IMR-90 (cell line): ENCODE measurements at regions not wholly inside any gene's neighbourhood (a gene's known extent, or its start where the extent isn't known, plus 50 kb on each side); places are given as distances from the start of the nearest gene placed in this dataset.

ENCODE experiments used
- ATAC-seq: fragments of 200-7000 bp; cut with Tn5 transposase; 2 replicates; pipeline ENCODE4 v1.9.1; 2020; ENCODE audit warnings: low read depth, mild to moderate bottlenecking, moderate library complexity
- BruUV-seq: library from RNA; stranded (reverse); fragments of 400-500 nt; replicated peaks from 2 replicates; lab custom pipeline; 2021; lab: Mats Ljungman, UMichigan
- CTCF ChIA-PET: fragments of 300-600 bp; formaldehyde crosslinking; extraction: SDS; loops from one replicate; lab custom pipeline; 2021; ENCODE audit warnings: antibody characterized with exemption; lab: Yijun Ruan, JAX
- POLR2A ChIA-PET: fragments of 300-600 bp; sonication (Branson Sonifier 250); formaldehyde crosslinking; loops from one replicate; lab custom pipeline; 2022; ENCODE audit warnings: antibody characterized with exemption; ENCODE audit not compliant: unreplicated experiment; lab: Charles Lee
- DNase-seq: peaks from one replicate; pipeline ENCODE4 v3.0.0; 2013
- H2AFZ ChIP-seq: replicated peaks from 2 replicates; pipeline ENCODE3; 2013; ENCODE audit warnings: low read length, mild to moderate bottlenecking; ENCODE audit not compliant: poor library complexity
- H2AK5ac ChIP-seq: 2 replicates; pipeline ENCODE4 v1.6.1; 2013; ENCODE audit warnings: low read depth, low read length, inconsistent platforms
- H2AK9ac ChIP-seq: replicated peaks from 2 replicates; pipeline ENCODE3; 2013; ENCODE audit warnings: mild to moderate bottlenecking, low read depth, low read length, moderate library complexity; ENCODE audit not compliant: poor library complexity
- H2BK120ac ChIP-seq: 2 replicates; pipeline ENCODE4 v1.6.1; 2013; ENCODE audit warnings: low read depth, low read length, inconsistent platforms
- H2BK15ac ChIP-seq: 3 replicates; pipeline ENCODE4 v1.6.1; 2013; ENCODE audit warnings: low read depth, low read length, inconsistent platforms
- H2BK20ac ChIP-seq: 2 replicates; pipeline ENCODE4 v1.6.1; 2013; ENCODE audit warnings: low read depth, mild to moderate bottlenecking, inconsistent platforms, low read length, moderate library complexity
- H2BK5ac ChIP-seq: 2 replicates; pipeline ENCODE4 v1.6.1; 2013; ENCODE audit warnings: mild to moderate bottlenecking, low read depth, low read length, inconsistent platforms; ENCODE audit not compliant: poor library complexity, severe bottlenecking
- H3K14ac ChIP-seq: replicated peaks from 2 replicates; pipeline ENCODE4 v1.6.1; 2013; ENCODE audit warnings: low read depth, low read length, inconsistent platforms
- H3K18ac ChIP-seq: 2 replicates; pipeline ENCODE4 v1.6.1; 2013; ENCODE audit warnings: low read depth, low read length, control low read depth
- H3K23ac ChIP-seq: 2 replicates; pipeline ENCODE4 v1.6.1; 2013; ENCODE audit warnings: low read depth, low read length, inconsistent platforms
- H3K27ac ChIP-seq: 2 replicates; pipeline ENCODE4 v1.5.1; 2013; ENCODE audit warnings: mild to moderate bottlenecking, control low read depth, low read length; ENCODE audit not compliant: insufficient read depth
- H3K27me3 ChIP-seq: 2 replicates; pipeline ENCODE4 v1.6.1; 2013; ENCODE audit warnings: low read length; ENCODE audit not compliant: control insufficient read depth, insufficient read depth
- H3K36me3 ChIP-seq: 2 replicates; pipeline ENCODE4 v1.6.1; 2013; ENCODE audit warnings: low read length, mixed read lengths; ENCODE audit not compliant: control insufficient read depth, insufficient read depth
- H3K4ac ChIP-seq: 2 replicates; pipeline ENCODE4 v1.6.1; 2013; ENCODE audit warnings: low read depth, low read length, inconsistent platforms
- H3K4me1 ChIP-seq: 2 replicates; pipeline ENCODE4 v1.6.1; 2013; ENCODE audit warnings: low read length, mixed read lengths; ENCODE audit not compliant: control insufficient read depth, insufficient read depth
- H3K4me2 ChIP-seq: 2 replicates; pipeline ENCODE4 v1.6.1; 2013; ENCODE audit warnings: low read depth, mild to moderate bottlenecking, control low read depth, low read length, moderate library complexity
- H3K4me3 ChIP-seq: 2 replicates; pipeline ENCODE4 v1.5.1; 2013; ENCODE audit warnings: low read depth, mild to moderate bottlenecking, control low read depth, low read length, moderate library complexity; ENCODE audit not compliant: insufficient read depth
- H3K56ac ChIP-seq: 2 replicates; pipeline ENCODE4 v1.6.1; 2013; ENCODE audit warnings: low read length, inconsistent platforms; ENCODE audit not compliant: insufficient read depth; ENCODE audit errors: extremely low read depth
- H3K79me1 ChIP-seq, 2 experiments: 2 replicates each; pipeline ENCODE4 v1.6.1; 2013; ENCODE audit warnings: low read length in 2 of 2, inconsistent platforms in 1 of 2, low read depth in 1 of 2
- H3K9ac ChIP-seq: 2 replicates; pipeline ENCODE4 v1.6.1; 2013; ENCODE audit warnings: low read depth, low read length, control low read depth
- H3K9me1 ChIP-seq: 2 replicates; pipeline ENCODE4 v1.6.1; 2013; ENCODE audit warnings: low read length, inconsistent platforms; ENCODE audit not compliant: insufficient read depth
- H3K9me3 ChIP-seq: 2 replicates; pipeline ENCODE4 v1.6.1; 2013; ENCODE audit warnings: low read length; ENCODE audit not compliant: control insufficient read depth, insufficient read depth
- H4K20me1 ChIP-seq: 2 replicates; pipeline ENCODE4 v1.6.1; 2013; ENCODE audit warnings: low read length, inconsistent platforms; ENCODE audit not compliant: insufficient read depth
- H4K5ac ChIP-seq: 2 replicates; pipeline ENCODE4 v1.6.1; 2013; ENCODE audit warnings: mild to moderate bottlenecking, low read depth, low read length, control low read depth
- H4K8ac ChIP-seq, 2 experiments: 2 replicates each; pipeline ENCODE4 v1.6.1; 2013; ENCODE audit warnings: low read depth in 2 of 2, low read length in 2 of 2, control low read depth in 1 of 2, inconsistent platforms in 1 of 2
- H4K91ac ChIP-seq: 2 replicates; pipeline ENCODE4 v1.6.1; 2013; ENCODE audit warnings: low read depth, low read length, inconsistent platforms; ENCODE audit not compliant: insufficient read depth
- BHLHE40 ChIP-seq: fragments of 150-350 bp; IDR thresholded peaks from 2 replicates; pipeline ENCODE4 v1.6.1; 2016; ENCODE audit warnings: mild to moderate bottlenecking, low read depth, low read length
- CEBPB ChIP-seq: IDR thresholded peaks from 2 replicates; pipeline ENCODE4 v1.6.1; 2012; ENCODE audit warnings: low read depth, low read length, improper control_type of control experiment
- CHD1 ChIP-seq: IDR thresholded peaks from 2 replicates; pipeline ENCODE4 v1.6.1; 2012; ENCODE audit warnings: low read depth, low read length, improper control_type of control experiment
- FOS ChIP-seq: fragments of 150-350 bp; IDR thresholded peaks from 2 replicates; pipeline ENCODE4 v1.6.1; 2016; ENCODE audit warnings: low read depth, low read length
- MAZ ChIP-seq: IDR thresholded peaks from 2 replicates; pipeline ENCODE4 v1.6.1; 2012; ENCODE audit warnings: low read depth, mild to moderate bottlenecking, low read length, improper control_type of control experiment, moderate library complexity, borderline replicate concordance
- NFE2L2 ChIP-seq: fragments of 150-350 bp; IDR thresholded peaks from 2 replicates; pipeline ENCODE4 v1.6.1; 2016; ENCODE audit warnings: low read depth, mild to moderate bottlenecking, low read length
- POLR2A ChIP-seq: IDR thresholded peaks from 2 replicates; pipeline ENCODE4 v1.6.1; 2012; ENCODE audit warnings: mild to moderate bottlenecking, low read depth, low read length
- RAD21 ChIP-seq: IDR thresholded peaks from 2 replicates; pipeline ENCODE4 v1.6.1; 2012; ENCODE audit warnings: low read length, improper control_type of control experiment
- SMC3 ChIP-seq: fragments of 150-350 bp; IDR thresholded peaks from 2 replicates; pipeline ENCODE4 v1.6.1; 2016; ENCODE audit warnings: low read depth, mild to moderate bottlenecking, antibody characterized with exemption, low read length, moderate library complexity
- WGBS, 2 experiments: methylation state at CpG; one replicate each; pipeline versions ENCODE4 v1.1.5 to v1.1.7; 2013; ENCODE audit warnings: missing lambda C conversion rate in 2 of 2; ENCODE audit not compliant: insufficient read length in 1 of 2; ENCODE audit errors: extremely low coverage in 2 of 2; 5-methylcytosine and 5-hydroxymethylcytosine counted together
- dilution Hi-C: fragments of 300-500 bp; cut with HindIII; formaldehyde crosslinking; loops from one replicate; pipeline ENCODE4 v1.14.3; 2018; ENCODE audit warnings: low sequenced_read_pairs; ENCODE audit not compliant: unreplicated experiment
- in situ Hi-C: fragments of 300-500 bp; cut with MboI; formaldehyde crosslinking; loops from 3 replicates; pipeline ENCODE4 v1.14.3; 2019; ENCODE audit warnings: low sequenced_read_pairs, inconsistent platforms, mixed read lengths
- intact Hi-C: fragments of 100-400 bp; cut with micrococcal nuclease; formaldehyde crosslinking; loops from 2 replicates; pipeline ENCODE4 v1.10.0; 2022
- TF ChIP-seq, protein P1 (sequence below): conservative IDR thresholded peaks from 2 replicates; pipeline ENCODE4 v1.5.1; 2012; ENCODE audit warnings: mild to moderate bottlenecking, low read depth, low read length, improper control_type of control experiment
- TF ChIP-seq, protein P2 (sequence below): fragments of 150-350 bp; IDR thresholded peaks from 2 replicates; pipeline ENCODE4 v1.6.1; 2016; ENCODE audit warnings: low read depth, mild to moderate bottlenecking, low read length, moderate library complexity, borderline replicate concordance
- TF ChIP-seq, protein P3 (sequence below): fragments of 150-350 bp; IDR thresholded peaks from 2 replicates; pipeline ENCODE4 v1.6.1; 2017; ENCODE audit warnings: mild to moderate bottlenecking, antibody characterized with exemption, low read length, low read depth

DNA sequence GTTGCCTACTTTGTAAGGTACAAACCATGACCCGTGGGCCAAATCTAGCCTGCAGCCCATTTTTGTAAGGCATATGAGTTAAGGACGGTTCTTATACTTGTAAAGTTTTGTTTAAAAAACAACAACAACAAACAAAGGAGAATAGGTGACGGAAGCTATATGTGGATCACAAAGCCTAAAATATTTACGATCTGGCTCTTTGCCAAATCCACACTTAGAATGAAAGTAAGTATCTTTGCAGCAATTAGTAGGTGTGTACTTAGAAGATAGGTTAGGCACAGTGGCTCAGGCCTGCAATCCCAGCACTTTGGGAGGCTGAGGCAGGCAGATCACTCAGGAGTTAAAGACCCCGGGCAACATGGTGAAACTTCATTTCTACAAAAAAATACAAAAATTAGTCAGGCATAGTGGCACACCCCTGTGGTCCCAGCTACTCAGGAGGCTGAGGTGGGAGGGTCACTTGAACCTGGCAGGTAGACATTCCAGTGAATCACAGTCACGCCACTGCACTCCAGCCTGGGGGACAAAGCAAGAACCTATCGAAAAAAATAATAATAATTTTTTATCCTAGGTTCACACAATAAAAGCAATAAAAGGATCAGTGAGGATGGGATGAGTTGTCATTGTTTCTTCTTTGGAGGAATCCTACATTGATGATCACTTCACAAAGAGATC lies 57.8 kb upstream of the CTAGE1 start:
- Histone ChIP-seq H3K14ac (no peak overlapping the region), H3K4me2 (no peak overlapping the region), H3K9me3 (no peaks in the 10 kb centered on the region), H3K4ac (no peak overlapping the region), H4K20me1 (no peaks in the 10 kb centered on the region), H4K5ac (no peak overlapping the region), H3K27me3 (no peaks in the 10 kb centered on the region), H3K36me3 (no peaks in the 10 kb centered on the region), H2BK5ac (no peak overlapping the region), H2AFZ (no peak overlapping the region), H4K8ac (no peak overlapping the region), H3K27ac (no peak overlapping the region), H3K9me1 (peaks cover 7% of the 10 kb centered on the region), H2AK9ac (no peak overlapping the region), H3K18ac (no peak overlapping the region), H3K56ac (no peak overlapping the region), H3K79me1 (no peaks in the 10 kb centered on the region), H4K91ac (no peak overlapping the region), H2BK20ac (no peak overlapping the region), H2AK5ac (no peak overlapping the region), H3K9ac (no peak overlapping the region), H2BK120ac (no peak overlapping the region), H2BK15ac (no peak overlapping the region), H3K4me1 (peaks cover 11% of the 10 kb centered on the region), H3K4me3 (no peak overlapping the region), H3K23ac (no peak overlapping the region)
- BruUV-seq: no TSS peak
- ChIA-PET CTCF (no interaction called here), POLR2A (no interaction called here)
- DNase-seq (no peak), ATAC-seq (no peak)
- no peak for TF ChIP-seq SMC3
- no peak for TF ChIP-seq BHLHE40
- TF ChIP-seq RAD21: no peak
- TF ChIP-seq, protein P1, sequence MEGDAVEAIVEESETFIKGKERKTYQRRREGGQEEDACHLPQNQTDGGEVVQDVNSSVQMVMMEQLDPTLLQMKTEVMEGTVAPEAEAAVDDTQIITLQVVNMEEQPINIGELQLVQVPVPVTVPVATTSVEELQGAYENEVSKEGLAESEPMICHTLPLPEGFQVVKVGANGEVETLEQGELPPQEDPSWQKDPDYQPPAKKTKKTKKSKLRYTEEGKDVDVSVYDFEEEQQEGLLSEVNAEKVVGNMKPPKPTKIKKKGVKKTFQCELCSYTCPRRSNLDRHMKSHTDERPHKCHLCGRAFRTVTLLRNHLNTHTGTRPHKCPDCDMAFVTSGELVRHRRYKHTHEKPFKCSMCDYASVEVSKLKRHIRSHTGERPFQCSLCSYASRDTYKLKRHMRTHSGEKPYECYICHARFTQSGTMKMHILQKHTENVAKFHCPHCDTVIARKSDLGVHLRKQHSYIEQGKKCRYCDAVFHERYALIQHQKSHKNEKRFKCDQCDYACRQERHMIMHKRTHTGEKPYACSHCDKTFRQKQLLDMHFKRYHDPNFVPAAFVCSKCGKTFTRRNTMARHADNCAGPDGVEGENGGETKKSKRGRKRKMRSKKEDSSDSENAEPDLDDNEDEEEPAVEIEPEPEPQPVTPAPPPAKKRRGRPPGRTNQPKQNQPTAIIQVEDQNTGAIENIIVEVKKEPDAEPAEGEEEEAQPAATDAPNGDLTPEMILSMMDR: no peak
- no peak for TF ChIP-seq NFE2L2
- TF ChIP-seq, protein P2, sequence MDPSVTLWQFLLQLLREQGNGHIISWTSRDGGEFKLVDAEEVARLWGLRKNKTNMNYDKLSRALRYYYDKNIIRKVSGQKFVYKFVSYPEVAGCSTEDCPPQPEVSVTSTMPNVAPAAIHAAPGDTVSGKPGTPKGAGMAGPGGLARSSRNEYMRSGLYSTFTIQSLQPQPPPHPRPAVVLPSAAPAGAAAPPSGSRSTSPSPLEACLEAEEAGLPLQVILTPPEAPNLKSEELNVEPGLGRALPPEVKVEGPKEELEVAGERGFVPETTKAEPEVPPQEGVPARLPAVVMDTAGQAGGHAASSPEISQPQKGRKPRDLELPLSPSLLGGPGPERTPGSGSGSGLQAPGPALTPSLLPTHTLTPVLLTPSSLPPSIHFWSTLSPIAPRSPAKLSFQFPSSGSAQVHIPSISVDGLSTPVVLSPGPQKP: no peak
- TF ChIP-seq MAZ: no peak
- no peak for TF ChIP-seq CHD1
- TF ChIP-seq CEBPB: no peak
- no peak for TF ChIP-seq POLR2A
- TF ChIP-seq, protein P3, sequence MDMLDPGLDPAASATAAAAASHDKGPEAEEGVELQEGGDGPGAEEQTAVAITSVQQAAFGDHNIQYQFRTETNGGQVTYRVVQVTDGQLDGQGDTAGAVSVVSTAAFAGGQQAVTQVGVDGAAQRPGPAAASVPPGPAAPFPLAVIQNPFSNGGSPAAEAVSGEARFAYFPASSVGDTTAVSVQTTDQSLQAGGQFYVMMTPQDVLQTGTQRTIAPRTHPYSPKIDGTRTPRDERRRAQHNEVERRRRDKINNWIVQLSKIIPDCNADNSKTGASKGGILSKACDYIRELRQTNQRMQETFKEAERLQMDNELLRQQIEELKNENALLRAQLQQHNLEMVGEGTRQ: no peak
- no peak for TF ChIP-seq FOS
- WGBS, 2 experiments: no CpG with 5 or more reads among the region's 7 CpGs
- in situ Hi-C loops: no loop called here
- dilution Hi-C loops: no loop called here
- intact Hi-C loops: no loop called here
